Peyer's patch (tissue), 4 donors: ENCODE measurements at regions not wholly inside any gene's neighbourhood (a gene's known extent, or its start where the extent isn't known, plus 50 kb on each side); places are given as distances from the start of the nearest gene placed in this dataset.

Source experiments
- POLR2A ChIP-seq, 2 donors: fragments of 450-650 bp; IDR thresholded peaks; one replicate each; pipeline ENCODE4 v1.5.1; 2017; ENCODE audit warnings: antibody characterized with exemption in 2 of 2, mild to moderate bottlenecking in 2 of 2, moderate library complexity in 2 of 2
- TF ChIP-seq, protein P1 (sequence below), 6 experiments: fragments of 450-650 bp in 4 of 6; fragments of 200-600 bp in 2 of 6; sonication (generic) in 1 of 6; IDR thresholded peaks; one replicate each; pipeline ENCODE4 v1.5.1; 2017 to 2019; ENCODE audit warnings: antibody characterized with exemption in 6 of 6, mild to moderate bottlenecking in 3 of 6, moderate library complexity in 1 of 6

DNA sequence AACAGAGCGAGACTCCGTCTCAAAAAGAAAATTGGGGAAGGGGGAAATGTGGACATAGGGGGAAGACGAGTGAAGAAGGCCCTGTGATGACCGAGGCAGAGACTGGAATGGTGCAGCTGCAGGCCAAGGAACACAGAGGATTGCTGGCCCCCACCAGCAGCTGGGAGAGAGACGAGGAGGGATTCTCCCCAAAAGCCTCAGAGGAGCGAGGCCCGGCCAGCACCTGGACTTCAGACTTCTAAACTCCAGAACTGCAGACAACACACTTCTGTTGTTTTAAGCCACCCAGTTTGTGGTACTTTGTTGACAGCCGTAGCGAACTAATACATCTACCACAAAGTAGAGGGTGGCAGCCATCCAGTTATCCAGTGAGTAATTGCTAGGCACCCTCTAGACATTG lies 124.6 kb downstream of the ATPSCKMT start:
- TF ChIP-seq, protein P1, sequence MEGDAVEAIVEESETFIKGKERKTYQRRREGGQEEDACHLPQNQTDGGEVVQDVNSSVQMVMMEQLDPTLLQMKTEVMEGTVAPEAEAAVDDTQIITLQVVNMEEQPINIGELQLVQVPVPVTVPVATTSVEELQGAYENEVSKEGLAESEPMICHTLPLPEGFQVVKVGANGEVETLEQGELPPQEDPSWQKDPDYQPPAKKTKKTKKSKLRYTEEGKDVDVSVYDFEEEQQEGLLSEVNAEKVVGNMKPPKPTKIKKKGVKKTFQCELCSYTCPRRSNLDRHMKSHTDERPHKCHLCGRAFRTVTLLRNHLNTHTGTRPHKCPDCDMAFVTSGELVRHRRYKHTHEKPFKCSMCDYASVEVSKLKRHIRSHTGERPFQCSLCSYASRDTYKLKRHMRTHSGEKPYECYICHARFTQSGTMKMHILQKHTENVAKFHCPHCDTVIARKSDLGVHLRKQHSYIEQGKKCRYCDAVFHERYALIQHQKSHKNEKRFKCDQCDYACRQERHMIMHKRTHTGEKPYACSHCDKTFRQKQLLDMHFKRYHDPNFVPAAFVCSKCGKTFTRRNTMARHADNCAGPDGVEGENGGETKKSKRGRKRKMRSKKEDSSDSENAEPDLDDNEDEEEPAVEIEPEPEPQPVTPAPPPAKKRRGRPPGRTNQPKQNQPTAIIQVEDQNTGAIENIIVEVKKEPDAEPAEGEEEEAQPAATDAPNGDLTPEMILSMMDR (IDR thresholded peaks at IDR 0.05), result no peak
- TF ChIP-seq POLR2A (IDR thresholded peaks at IDR 0.05), result no peak
